ENCODE measurements at regions not wholly inside any gene's neighbourhood (a gene's known extent, or its start where the extent isn't known, plus 50 kb on each side); places are given as distances from the start of the nearest gene placed in this dataset.

DNA sequence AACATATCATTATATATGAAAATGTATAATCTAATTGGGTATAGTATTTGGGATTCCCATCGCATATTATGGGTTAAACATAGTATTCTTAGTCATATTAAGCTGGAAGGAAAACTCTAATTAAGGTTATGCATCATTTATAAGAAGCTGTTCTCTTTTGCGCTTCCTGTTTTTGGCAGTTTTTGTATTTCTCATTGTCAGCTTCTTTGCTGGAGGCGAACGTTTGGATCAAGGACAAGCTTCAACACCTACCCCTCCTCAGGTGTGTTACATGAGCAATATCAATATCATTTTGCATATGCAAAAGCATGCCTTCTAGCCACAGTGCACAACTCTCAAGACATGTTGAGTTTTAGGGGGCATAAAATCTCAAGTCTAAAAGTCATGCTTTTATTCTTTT lies 439.8 kb downstream of the TDRD3 start (continued):
- TF ChIP-seq, protein P1, sequence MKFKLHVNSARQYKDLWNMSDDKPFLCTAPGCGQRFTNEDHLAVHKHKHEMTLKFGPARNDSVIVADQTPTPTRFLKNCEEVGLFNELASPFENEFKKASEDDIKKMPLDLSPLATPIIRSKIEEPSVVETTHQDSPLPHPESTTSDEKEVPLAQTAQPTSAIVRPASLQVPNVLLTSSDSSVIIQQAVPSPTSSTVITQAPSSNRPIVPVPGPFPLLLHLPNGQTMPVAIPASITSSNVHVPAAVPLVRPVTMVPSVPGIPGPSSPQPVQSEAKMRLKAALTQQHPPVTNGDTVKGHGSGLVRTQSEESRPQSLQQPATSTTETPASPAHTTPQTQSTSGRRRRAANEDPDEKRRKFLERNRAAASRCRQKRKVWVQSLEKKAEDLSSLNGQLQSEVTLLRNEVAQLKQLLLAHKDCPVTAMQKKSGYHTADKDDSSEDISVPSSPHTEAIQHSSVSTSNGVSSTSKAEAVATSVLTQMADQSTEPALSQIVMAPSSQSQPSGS (IDR thresholded peaks at IDR 0.05; ENCODE audit: low read length): no peak
